PFSK-1 (cell line): ENCODE measurements at regions not wholly inside any gene's neighbourhood (a gene's known extent, or its start where the extent isn't known, plus 50 kb on each side); places are given as distances from the start of the nearest gene placed in this dataset.

Experiments
- FOXP2 ChIP-seq: optimal IDR thresholded peaks from 2 replicates; pipeline ENCODE3; 2011; ENCODE audit warnings: borderline replicate concordance, control low read depth, inconsistent platforms; ENCODE audit not compliant: insufficient read depth; ENCODE audit errors: extremely low read length, extremely low read depth
- POLR2AphosphoS5 ChIP-seq: IDR thresholded peaks from 2 replicates; pipeline ENCODE4 v1.6.1; 2012; ENCODE audit warnings: low read depth, mild to moderate bottlenecking, control low read depth, low read length, moderate library complexity
- SIN3A ChIP-seq: IDR thresholded peaks from 2 replicates; pipeline ENCODE4 v1.6.1; 2012; ENCODE audit warnings: mild to moderate bottlenecking, low read length, moderate library complexity, borderline replicate concordance; ENCODE audit not compliant: insufficient read depth
- TAF1 ChIP-seq: IDR thresholded peaks from 2 replicates; pipeline ENCODE4 v1.6.1; 2012; ENCODE audit warnings: low read length, control low read depth, borderline replicate concordance; ENCODE audit not compliant: insufficient read depth
- TF ChIP-seq, protein P1 (sequence below), 2 experiments: IDR thresholded peaks; 2 replicates each; pipeline versions ENCODE4 v1.6.1 to v1.8.0; 2011 to 2012; ENCODE audit warnings: low read depth in 2 of 2, low read length in 2 of 2, control low read depth in 1 of 2, inconsistent platforms in 1 of 2, mild to moderate bottlenecking in 1 of 2, moderate library complexity in 1 of 2; ENCODE audit not compliant: insufficient read depth in 1 of 2

DNA sequence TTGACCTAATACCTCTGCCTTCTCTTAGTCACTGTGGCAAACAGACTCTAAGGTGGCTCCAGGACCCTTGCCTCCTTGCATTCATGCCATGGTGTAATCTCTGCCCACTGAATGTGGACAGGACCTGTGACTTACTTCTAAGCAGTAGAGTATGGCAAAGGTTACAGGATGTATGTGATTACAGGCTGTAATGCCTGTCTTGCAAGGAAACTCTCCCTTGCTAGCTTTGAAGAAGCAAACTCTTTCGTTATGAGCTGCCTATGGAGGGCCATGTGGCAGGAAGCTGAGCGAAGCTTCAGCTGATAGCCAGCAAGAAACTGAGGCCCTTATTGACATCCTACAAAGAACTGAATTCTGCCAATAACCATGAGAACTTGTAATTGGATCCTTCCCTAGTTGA is 103.3 kb upstream of the HMHB1 start:
- TF ChIP-seq SIN3A (no peak), POLR2AphosphoS5 (no peak), TAF1 (no peak), FOXP2 (no peak)
- TF ChIP-seq, protein P1, sequence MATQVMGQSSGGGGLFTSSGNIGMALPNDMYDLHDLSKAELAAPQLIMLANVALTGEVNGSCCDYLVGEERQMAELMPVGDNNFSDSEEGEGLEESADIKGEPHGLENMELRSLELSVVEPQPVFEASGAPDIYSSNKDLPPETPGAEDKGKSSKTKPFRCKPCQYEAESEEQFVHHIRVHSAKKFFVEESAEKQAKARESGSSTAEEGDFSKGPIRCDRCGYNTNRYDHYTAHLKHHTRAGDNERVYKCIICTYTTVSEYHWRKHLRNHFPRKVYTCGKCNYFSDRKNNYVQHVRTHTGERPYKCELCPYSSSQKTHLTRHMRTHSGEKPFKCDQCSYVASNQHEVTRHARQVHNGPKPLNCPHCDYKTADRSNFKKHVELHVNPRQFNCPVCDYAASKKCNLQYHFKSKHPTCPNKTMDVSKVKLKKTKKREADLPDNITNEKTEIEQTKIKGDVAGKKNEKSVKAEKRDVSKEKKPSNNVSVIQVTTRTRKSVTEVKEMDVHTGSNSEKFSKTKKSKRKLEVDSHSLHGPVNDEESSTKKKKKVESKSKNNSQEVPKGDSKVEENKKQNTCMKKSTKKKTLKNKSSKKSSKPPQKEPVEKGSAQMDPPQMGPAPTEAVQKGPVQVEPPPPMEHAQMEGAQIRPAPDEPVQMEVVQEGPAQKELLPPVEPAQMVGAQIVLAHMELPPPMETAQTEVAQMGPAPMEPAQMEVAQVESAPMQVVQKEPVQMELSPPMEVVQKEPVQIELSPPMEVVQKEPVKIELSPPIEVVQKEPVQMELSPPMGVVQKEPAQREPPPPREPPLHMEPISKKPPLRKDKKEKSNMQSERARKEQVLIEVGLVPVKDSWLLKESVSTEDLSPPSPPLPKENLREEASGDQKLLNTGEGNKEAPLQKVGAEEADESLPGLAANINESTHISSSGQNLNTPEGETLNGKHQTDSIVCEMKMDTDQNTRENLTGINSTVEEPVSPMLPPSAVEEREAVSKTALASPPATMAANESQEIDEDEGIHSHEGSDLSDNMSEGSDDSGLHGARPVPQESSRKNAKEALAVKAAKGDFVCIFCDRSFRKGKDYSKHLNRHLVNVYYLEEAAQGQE (IDR thresholded peaks at IDR 0.05; ENCODE audit: insufficient read depth in 1 of 2, low read depth in 2 of 2, low read length in 2 of 2) = no peak

DNA sequence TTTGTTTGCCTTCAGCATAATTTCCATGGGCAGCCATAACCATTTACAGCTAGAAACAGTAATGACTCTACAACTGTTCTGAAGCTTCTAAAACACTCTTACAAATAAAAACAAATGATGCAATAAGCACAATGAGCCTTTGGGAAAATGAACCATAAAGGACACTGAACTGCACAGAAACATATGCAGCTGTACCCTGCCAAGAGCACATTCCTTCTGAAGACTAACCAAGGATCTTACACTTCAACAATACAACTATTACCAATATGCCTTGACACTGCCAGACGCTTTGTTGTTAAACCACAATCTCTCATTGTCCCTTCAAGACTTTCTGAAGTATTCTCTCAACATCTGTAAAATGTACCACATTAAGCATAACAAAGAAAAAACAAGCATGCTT is 104.2 kb upstream of the HMHB1 start:
- no peak for TF ChIP-seq POLR2AphosphoS5

DNA sequence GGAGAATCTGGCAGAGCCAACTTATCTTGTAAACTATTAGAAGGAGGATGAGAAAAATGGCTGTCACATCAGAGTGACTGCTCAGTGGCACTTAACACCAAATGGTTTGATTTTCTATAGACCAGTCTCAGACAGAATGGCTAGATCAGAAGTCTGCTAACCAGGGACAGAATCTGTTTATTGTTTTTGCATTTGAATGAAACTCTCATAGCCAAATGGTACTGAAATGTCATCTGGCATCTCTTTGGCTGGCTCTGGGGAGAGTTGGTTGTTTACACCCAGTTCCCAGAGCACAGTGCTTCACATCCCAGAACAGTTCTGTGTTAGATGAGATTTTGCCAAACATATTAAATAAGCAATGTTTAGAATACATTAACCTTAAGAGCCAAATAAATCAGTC is 106.6 kb upstream of the HMHB1 start:
- no peak for TF ChIP-seq FOXP2
- no peak for TF ChIP-seq POLR2AphosphoS5
- TF ChIP-seq, protein P1 (IDR thresholded peaks at IDR 0.05; ENCODE audit: insufficient read depth in 1 of 2, low read depth in 2 of 2, low read length in 2 of 2) = no peak
- TF ChIP-seq TAF1 = no peak
- TF ChIP-seq SIN3A = no peak

DNA sequence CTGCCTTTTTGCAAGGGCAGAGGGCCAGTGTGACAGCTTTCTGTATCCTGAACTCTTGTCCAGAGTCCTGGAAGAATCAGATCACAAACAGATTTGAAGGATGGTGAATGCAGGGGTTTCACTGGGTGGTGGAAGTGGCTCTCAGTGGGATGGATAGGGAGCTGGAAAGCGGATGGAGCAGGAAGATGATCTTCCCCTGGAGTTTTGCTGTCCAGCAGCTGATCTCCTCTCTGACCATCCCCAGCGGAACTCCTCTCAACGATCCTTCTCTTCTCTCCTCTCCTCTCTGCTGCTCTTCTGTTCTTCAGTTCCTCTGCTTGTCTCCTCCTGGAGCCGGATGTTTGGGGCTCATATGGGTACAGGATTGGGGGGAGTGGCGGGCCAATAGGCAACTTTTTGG is 108.3 kb upstream of the HMHB1 start:
- TF ChIP-seq TAF1 (no peak), FOXP2 (no peak), POLR2AphosphoS5 (no peak)
- TF ChIP-seq, protein P1 (IDR thresholded peaks at IDR 0.05; ENCODE audit: insufficient read depth in 1 of 2, low read depth in 2 of 2, low read length in 2 of 2) = peak; percentile 64 to 84

DNA sequence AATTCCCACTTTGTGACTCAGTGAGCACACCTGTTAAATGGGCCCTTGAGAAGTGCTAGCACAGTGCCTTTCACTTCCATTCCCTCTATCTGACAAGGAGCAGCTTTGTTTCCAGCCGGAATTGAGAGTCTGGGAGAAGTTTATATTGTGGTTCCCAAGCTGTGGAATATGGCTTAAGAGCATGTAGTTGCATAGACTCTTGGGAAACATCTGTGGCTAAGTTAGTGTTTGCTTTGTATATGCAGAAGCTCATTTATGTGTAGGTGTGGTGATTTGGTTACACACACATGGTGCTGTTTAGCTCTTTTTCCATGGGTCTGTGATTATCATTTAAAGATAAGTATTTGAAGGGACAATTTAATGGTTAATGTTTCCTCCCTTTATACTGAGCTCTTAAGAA is 110.5 kb upstream of the HMHB1 start:
- TF ChIP-seq TAF1 = no peak
- no peak for TF ChIP-seq SIN3A
- no peak for TF ChIP-seq POLR2AphosphoS5
- TF ChIP-seq, protein P1 (IDR thresholded peaks at IDR 0.05; ENCODE audit: insufficient read depth in 1 of 2, low read depth in 2 of 2, low read length in 2 of 2) = no peak
- TF ChIP-seq FOXP2 = no peak
